GM15510 (cell line): ENCODE measurements at regions not wholly inside any gene's neighbourhood (a gene's known extent, or its start where the extent isn't known, plus 50 kb on each side); places are given as distances from the start of the nearest gene placed in this dataset.

ENCODE experiments used
- POLR2A ChIP-seq: IDR thresholded peaks from 3 replicates; pipeline ENCODE4 v1.6.1; 2011; ENCODE audit warnings: borderline replicate concordance; ENCODE audit not compliant: insufficient read length; ENCODE audit errors: extremely low read depth

DNA sequence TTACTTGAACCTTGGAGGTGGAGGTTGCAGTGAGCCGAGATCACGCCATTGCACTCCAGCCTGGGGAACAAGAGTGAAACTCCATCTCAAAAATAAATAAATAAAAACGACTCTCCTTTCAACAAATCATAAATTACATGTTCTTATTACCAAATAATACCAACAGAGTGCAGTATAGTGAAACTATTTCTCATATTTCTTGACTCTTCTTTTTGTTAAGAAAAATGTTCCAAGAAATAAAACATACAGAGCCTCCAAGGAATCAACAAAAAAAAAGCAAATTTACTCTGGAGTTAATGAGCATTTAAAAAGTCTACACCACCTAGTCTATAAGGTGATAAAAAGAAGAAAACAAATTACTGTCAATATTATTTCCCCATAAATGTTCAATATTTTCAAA is 188.8 kb downstream of the KLF12 start:
- no peak for TF ChIP-seq POLR2A

DNA sequence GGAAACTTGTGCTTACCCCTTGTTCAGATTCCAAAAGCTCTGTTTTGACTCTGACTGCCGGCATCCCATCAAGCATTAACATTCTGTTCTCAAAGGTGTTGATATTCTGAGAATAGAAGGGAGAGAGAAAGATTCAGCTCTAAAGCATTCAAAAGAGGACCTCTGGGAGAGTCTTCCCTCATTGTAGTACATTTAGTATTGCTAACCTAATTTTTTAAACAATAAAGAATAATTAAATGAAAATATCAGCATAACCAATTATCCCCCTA is 190.3 kb downstream of the KLF12 start:
- TF ChIP-seq POLR2A, result no peak

DNA sequence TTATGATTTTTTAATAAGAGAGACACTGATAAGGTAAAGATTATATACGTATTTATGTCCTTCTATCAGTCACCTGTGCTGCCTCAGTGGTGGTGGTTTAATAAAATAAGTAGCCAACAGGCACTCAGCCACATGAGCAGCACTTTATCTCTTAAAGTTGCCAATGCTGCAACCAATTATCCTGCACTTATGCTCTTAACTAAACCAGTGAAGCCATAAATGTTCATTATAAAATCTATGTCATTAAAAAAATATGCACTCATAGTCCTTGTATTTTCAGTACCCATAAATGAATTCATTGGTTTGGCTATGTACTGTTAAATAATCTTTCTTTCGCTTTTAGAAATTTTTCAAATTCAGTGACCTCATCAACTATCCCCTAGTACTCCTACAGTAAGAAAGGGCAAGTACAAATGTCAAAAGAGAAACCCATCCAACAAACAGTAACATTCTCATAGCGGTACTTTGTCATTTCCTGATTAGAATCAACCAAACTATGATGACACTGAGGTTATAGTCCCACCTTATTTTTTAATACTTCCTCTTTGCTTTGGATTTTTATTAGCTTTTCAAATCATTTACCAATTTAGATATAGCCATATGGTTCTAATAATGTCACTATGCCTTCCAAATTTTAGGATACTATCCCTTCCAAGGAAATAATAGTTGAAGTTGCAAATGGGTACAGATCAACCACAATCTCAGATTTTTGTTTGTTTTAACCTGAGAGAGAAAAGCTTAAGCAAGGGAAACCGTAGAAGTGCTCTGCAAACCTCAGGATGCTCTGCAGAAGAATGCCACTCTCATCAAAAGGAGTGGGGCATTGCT is 190.9 kb downstream of the KLF12 start:
- no peak for TF ChIP-seq POLR2A

DNA sequence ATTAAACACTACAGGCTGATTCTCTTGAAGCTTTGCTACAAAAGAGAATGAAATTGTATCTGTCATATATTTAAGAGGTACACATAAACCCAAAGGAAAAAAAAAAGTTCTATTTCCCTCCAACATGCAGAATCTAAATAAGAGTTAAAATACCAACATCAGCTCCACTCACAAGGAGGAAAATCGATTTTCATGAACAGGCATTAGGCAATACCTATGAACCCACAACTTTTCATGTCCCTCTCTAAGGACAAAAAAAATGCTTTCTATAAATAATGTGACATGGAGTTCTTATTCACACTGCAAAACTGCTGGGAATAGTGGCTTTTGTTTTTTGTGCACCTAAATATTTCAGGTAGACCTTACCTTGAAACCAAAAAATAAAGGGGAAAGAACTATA is 192.5 kb downstream of the KLF12 start:
- TF ChIP-seq POLR2A, result no peak

DNA sequence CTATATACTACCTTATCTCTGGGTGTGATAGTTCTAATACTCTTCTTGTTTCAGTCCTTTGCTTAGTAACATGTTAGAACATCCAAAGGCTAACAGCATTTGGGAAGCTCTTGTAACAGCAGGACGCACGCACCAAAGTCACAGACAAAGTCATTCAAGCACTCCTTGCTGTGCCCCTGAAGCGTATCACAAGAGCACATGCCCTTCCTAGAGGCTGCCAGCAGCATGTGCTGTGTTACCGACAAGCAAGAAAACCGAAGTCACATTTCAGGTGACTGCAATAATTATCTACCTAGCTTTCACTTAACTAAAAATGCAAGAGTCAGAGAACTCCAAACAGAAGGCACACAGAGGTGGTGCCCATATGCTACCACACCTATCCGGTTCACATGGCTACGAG is 194.1 kb downstream of the KLF12 start:
- no peak for TF ChIP-seq POLR2A

DNA sequence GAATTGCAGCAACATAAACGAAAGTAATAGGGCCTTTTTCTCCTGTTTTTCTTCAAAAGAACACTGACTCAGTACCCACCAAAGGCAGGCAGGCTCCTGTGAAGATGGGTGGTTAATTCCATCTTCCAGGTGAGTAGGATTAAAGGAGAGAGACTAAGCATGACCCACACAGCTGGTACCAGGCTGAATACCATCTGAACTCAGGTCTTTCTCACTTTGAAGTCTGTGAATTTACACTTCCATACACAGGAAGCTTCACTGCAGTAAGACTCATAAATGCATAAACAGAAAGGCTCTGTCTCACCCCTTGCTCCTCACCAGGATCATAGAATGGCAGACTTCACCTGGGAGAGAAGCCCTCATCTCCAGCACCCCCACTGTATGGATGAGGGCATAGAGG is 194.6 kb downstream of the KLF12 start:
- TF ChIP-seq POLR2A, result no peak

DNA sequence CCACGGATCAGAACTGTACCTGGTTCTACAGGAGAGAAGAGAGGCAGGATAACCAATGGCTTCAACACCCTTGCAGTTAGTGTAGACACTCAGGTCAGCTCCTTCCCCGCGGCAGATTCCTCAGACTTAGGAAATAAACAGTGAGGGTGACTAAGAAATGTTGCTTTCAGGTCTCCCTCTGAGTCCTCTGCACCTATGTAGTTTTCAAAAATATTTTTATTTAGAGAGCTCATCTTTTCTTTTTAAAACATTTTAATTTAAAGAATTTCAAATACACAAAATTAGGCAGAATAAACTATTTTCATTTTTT is 195.2 kb downstream of the KLF12 start:
- no peak for TF ChIP-seq POLR2A

DNA sequence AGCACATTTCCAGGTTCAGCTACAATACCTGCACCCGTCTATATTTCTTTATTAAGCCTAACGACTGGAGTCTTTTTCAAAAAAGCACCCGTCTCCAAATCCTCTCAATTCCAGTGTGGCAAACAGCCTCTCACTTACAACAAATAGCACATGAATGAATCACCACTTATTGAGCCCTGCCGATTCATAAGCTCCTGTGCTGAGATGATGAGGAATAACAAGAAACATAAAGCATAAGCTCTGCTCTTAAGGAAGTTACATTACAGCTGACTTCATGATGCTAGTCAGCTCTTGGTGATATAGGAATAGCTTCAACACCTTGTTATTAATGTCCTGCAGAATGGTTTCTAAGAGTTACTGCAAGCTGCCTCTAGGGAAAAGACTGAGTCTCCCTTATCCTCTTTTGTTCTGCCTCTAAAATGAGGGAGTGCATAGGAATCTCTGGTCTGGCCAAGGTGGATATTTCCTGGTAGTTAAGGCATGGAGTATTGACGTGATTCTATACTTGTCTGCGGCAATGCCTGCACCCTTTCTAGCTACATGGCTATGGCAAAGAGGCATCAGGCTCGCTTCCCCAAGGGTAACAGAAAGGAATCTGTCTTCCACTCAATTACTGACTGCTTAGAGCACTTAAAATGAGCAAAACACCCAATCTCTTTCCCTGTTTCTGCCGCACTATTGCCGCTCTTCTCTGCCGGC is 195.7 kb downstream of the KLF12 start:
- no peak for TF ChIP-seq POLR2A

DNA sequence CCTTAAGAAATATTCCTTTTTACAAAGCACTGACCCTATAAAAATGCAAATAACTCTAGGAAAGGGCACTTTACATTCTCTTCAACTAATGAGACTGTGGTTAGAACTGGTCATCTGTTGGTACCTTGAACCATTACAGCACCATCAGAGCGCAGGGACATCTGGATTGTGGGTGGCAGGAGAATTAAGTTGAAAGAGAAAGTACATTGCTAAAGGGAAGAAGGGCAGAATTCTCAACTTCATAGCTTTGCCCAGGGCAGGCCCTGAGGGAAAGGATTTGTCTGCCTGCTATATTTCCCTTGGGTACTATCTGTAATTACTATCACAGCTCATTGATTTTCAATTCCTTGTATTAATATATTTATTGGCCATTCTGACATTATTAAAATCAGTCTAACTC is 196.8 kb downstream of the KLF12 start:
- no peak for TF ChIP-seq POLR2A

DNA sequence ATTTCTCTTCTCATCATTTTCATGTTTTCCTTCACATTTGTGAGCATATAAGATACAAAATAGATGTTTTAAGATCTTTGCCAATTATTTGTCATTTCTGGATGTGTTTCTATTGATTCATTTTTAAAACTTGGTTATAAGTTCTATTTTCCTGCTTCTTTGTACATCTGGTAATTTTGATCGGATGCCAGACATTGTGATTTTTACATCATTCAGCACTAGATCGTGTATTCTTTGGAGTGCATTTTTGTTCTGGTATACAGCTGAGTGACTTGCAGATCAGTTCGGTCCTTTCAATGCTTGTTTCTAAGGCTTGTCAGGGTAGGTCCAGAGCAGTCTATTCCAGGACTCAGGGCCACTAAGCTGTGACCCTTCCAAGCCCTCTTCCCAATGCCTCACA is 198.2 kb downstream of the KLF12 start:
- no peak for TF ChIP-seq POLR2A

DNA sequence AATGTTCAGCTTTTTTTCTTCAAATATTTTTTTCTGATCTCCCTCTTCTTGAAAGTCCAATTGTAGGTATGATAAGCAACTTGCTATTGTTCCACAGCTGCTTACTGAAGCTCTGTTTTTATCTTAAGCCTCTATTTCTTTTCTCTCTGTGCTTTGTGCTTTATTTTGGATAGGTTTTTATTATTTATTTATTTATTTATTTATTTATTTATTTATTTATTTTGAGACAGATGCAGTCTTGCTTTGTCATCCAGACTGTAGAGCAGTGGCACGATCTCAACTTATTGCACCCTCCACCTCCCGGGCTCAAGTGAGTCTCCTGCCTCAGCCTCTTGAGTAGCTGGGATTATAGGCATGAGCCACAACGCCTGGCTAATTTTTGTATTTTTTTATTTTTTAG is 199.4 kb downstream of the KLF12 start:
- no peak for TF ChIP-seq POLR2A

DNA sequence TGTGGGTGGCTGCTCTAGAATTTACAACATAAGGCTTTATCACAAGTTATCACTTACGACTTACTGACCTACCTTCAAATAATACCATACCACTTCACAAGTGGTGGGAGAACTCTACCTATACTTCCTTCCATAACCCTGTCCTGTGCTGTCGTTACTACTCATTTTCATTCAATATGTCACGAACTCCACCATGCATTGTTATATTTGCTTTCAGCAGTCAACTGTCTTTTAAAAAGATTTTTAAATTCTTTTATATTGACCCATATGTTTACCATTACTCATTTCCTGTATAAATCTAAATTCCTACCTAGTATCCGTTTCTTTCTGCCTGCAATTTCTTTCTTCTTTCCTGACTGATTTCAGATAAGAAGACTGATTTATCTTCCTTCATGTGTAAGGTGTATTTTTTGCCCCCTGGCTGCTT is 200.0 kb downstream of the KLF12 start:
- TF ChIP-seq POLR2A, result no peak

DNA sequence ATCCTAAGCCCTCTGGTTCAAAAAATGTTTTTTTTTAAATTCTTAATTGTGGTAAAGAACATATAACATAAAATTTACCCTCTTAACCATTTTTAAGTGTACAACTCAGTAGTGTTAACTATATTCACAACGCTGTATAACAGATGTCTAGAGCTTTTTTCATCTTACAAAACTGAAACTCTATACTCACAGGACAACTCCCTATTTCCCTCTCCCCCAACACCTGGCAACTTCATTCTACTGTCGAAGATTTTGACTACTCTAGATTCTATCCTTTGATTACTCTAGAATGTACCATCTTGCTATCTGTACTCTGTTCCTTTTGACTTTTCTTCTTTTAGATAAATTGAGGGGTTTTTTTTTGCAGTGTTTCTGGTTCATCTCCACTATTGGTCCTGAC is 200.4 kb downstream of the KLF12 start:
- TF ChIP-seq POLR2A, result no peak

DNA sequence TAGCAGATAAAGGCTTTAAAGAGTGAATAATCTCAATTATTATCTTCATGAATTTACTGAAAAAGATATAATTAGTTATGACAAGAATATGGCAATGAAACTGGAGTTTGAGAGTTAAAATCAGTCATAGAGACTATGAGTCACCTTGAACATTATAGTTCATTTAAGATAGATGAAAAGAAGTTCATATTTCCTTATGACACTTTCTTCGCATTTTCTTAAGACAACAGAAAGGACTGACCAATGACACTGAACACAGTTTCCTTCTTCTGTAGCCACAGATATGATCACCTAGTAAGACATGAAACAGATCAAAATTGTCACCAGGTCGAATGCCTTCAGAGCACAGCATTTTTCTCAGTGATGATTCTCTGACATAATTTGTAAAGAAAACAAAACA is 202.1 kb downstream of the KLF12 start:
- TF ChIP-seq POLR2A, result no peak

DNA sequence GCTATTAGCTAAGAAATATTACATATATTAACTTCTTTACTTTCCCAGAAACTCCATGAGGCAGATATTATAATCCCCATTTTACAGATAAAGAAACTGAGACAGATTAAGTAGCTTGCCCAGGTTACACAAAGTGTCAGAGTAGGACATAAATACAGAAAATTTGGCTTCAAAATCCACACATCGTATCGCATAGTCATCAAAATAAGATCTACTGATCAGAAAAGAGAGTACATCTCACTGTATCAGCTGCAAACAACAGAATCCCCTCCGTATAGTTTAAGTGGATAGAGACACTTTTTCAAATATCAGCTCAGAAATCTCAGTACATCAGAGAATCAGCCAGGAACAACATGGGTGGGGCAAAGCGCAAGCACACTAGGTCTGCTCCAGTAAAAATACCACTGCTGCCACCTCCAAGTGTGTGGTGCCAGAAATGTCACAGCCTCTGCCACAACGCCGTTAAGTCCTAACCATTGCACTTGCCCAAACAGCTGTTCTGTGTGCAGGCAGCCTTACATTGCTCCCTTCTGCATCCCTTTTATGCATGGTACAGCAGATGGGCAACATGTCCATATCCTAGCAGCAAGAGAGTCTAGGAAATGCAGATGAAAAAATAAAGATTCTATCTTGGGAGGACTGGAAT is 204.8 kb downstream of the KLF12 start:
- TF ChIP-seq POLR2A, result no peak

DNA sequence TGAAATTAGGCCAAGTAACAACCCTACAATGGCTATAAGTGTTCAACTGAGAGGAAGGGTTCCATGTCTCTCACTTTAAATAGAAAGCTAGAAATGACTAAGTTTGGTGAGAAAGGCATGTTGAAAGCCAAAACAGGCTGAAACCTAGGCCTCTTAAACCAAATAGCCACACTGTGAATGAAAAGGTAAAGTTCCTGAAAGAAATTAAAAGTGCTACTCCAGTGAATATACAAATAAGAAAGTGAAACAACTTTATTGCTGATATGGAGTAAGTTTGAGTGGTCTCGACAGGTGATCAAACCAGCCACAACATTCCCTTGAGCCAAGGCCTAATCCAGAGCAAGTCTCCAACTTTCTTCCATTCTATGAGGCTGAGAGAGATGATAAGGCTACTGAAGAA is 209.6 kb downstream of the KLF12 start:
- TF ChIP-seq POLR2A, result no peak
